Testis (tissue), 2 donors: ENCODE measurements at regions not wholly inside any gene's neighbourhood (a gene's known extent, or its start where the extent isn't known, plus 50 kb on each side); places are given as distances from the start of the nearest gene placed in this dataset.

Experiments
- DNase-seq: peaks from one replicate; pipeline ENCODE4 v3.0.0-alpha.2; 2019
- H3K27ac ChIP-seq, 2 donors: fragments of 200-600 bp; sonication (generic); one replicate each; pipeline ENCODE4 v1.5.1; 2019
- H3K27me3 ChIP-seq: fragments of 200-600 bp; sonication (generic); one replicate; pipeline ENCODE4 v1.5.1; 2019
- H3K36me3 ChIP-seq: fragments of 200-600 bp; sonication (generic); one replicate; pipeline ENCODE4 v1.5.1; 2017; ENCODE audit warnings: low read depth; ENCODE audit errors: missing control alignments
- H3K4me1 ChIP-seq: fragments of 200-600 bp; sonication (generic); one replicate; pipeline ENCODE4 v1.5.1; 2019
- H3K4me3 ChIP-seq, 2 donors: fragments of 200-600 bp; sonication (generic); one replicate each; pipeline ENCODE4 v1.5.1; 2017 to 2019
- H3K9me3 ChIP-seq: fragments of 200-600 bp; sonication (generic); one replicate; pipeline ENCODE4 v1.5.1; 2017
- POLR2A ChIP-seq: fragments of 450-650 bp; IDR thresholded peaks from one replicate; pipeline ENCODE4 v1.6.1; 2017; ENCODE audit warnings: antibody characterized with exemption, mild to moderate bottlenecking, moderate library complexity
- WGBS, 2 donors: methylation state at CpG; one replicate each; pipeline ENCODE4 v1.1.5; 2018; 5-methylcytosine and 5-hydroxymethylcytosine counted together
- intact Hi-C: fragments of 100-400 bp; cut with DNase I; formaldehyde crosslinking; loops from one replicate; pipeline ENCODE4 v1.15.1; 2023; ENCODE audit warnings: low total_unique reads
- TF ChIP-seq, protein P1 (sequence below), 3 experiments: fragments of 450-650 bp in 2 of 3; fragments of 200-600 bp in 1 of 3; sonication (generic) in 1 of 3; IDR thresholded peaks; one replicate each; pipeline ENCODE4 v1.5.1; 2016 to 2019; ENCODE audit warnings: antibody characterized with exemption in 3 of 3, mild to moderate bottlenecking in 2 of 3, moderate library complexity in 1 of 3

DNA sequence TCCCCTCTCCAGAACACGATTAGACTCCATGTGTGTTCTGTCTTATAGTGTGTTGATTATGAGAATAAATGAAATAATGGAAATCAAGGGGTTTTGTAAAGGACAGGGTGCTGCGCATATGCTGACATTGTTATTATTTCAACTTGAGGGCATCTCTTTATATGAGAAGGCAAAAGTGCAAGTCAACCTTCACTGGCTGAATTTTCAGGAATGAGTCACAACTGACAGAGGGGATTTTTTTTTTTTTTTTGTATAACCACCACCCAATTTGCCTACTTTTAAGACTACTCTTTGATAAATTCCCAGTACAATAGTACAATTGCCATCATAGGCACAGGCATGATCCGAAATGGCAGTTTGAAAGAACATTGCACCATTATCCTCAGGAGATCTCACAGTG, 419.2 kb upstream of the NMUR2 start:
- intact Hi-C loops, result no loop called here
- TF ChIP-seq POLR2A, result no peak
- TF ChIP-seq, protein P1, sequence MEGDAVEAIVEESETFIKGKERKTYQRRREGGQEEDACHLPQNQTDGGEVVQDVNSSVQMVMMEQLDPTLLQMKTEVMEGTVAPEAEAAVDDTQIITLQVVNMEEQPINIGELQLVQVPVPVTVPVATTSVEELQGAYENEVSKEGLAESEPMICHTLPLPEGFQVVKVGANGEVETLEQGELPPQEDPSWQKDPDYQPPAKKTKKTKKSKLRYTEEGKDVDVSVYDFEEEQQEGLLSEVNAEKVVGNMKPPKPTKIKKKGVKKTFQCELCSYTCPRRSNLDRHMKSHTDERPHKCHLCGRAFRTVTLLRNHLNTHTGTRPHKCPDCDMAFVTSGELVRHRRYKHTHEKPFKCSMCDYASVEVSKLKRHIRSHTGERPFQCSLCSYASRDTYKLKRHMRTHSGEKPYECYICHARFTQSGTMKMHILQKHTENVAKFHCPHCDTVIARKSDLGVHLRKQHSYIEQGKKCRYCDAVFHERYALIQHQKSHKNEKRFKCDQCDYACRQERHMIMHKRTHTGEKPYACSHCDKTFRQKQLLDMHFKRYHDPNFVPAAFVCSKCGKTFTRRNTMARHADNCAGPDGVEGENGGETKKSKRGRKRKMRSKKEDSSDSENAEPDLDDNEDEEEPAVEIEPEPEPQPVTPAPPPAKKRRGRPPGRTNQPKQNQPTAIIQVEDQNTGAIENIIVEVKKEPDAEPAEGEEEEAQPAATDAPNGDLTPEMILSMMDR (IDR thresholded peaks at IDR 0.05), result no peak
- no peak overlapping the region for H3K4me3 ChIP-seq
- no peaks in the 10 kb centered on the region for H3K9me3 ChIP-seq
- H3K4me1 ChIP-seq, result no peaks in the 10 kb centered on the region
- H3K36me3 ChIP-seq, result no peaks in the 10 kb centered on the region
- 79 to 89% methylated on average over 3 of the region's 3 CpGs for WGBS, 2 donors
- H3K27me3 ChIP-seq, result no peaks in the 10 kb centered on the region
- H3K27ac ChIP-seq, result no peak overlapping the region
- no peak for DNase-seq

DNA sequence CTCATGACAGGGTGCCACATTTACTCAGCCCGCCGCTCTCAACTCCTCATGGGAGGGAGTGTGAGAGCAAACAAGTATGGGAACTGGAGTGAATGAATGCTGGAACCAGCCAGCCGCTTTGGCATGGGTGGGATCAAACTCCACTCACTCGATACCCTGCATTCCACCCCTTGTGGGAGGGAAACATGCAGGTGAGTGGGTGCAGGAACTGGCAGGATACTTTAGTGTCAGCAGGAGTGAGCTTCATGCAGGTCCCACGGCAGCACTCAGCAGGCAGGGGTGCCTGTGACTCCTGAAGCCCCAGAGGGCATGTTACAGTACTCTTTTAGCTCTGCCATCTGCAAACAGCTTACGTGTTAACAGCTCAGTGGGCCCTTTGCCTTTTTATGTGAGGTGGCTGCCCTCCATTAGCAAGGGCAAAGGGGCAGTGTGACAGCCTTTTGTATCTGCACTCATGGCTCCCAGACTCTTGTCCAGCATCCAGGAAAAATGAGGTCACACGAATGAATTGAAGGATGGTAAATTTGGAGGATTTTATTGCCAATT, 433.2 kb upstream of the NMUR2 start:
- no peak for DNase-seq
- 78 to 91% methylated on average over 7 of the region's 7 CpGs for WGBS, 2 donors
- no peak for TF ChIP-seq POLR2A
- TF ChIP-seq, protein P1 (IDR thresholded peaks at IDR 0.05), result no peak

GRCh38 chr5:152844713-152845112, 439.6 kb upstream of the NMUR2 start:
- H3K27ac ChIP-seq, result no peak overlapping the region
- intact Hi-C loops, result no loop called here
- WGBS, 2 donors, result 85 to 95% methylated on average over 1 of the region's 1 CpG
- TF ChIP-seq POLR2A, result no peak
- TF ChIP-seq, protein P1 (IDR thresholded peaks at IDR 0.05), result no peak
- H3K27me3 ChIP-seq, result no peaks in the 10 kb centered on the region
- no peaks in the 10 kb centered on the region for H3K9me3 ChIP-seq
- H3K4me3 ChIP-seq, result no peak overlapping the region
- no peaks in the 10 kb centered on the region for H3K36me3 ChIP-seq
- no peak for DNase-seq
- no peaks in the 10 kb centered on the region for H3K4me1 ChIP-seq

More for the DNA sequence above, 433.2 kb upstream of the NMUR2 start:
- Histone ChIP-seq H3K27me3 (no peaks in the 10 kb centered on the region), H3K36me3 (no peaks in the 10 kb centered on the region), H3K4me1 (no peaks in the 10 kb centered on the region), H3K4me3 (no peak overlapping the region), H3K9me3 (no peaks in the 10 kb centered on the region), H3K27ac (no peak overlapping the region)
- intact Hi-C loops, result no loop called here

DNA sequence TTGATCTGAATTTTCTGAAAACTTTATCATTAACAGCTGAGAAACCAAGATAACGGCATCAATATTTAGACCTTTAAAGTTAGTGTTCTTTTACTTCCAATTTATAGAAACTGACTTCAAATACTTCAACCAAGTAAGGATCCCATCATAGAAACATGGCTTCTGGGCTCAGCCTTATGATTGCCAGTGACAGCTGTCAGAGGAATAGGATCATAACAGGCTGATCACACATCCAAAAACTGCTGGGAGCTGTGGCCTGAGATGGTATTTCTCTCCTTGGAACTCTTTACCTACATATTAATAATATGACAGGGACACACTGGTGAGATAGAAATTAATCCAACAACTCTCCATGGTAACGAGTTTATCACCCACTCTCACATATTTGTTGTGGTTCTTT, 448.3 kb upstream of the NMUR2 start:
- WGBS, 2 donors, result 76 to 82% methylated on average over 2 of the region's 2 CpGs
- TF ChIP-seq POLR2A, result no peak
- TF ChIP-seq, protein P1 (IDR thresholded peaks at IDR 0.05), result no peak
- H3K4me3 ChIP-seq, result no peak overlapping the region

DNA sequence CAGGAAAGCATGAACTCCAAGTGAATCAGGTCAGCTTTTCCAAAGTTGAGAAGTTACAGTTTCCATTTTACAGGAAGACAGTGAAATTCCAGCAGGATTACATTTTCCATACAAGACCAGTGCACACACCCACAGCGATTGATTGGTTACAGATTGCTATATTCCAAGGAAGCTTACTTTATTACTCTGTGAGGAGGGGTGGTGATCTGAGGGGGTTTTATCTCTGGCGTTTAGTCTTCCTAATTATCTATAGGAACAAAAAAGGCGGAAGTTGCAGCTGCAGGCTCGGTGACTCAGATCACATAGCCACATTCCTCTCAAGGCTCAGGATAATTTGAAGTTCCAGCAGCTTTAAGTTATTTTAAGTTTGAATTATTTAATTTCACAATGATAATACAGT, 450.4 kb upstream of the NMUR2 start:
- H3K36me3 ChIP-seq, result no peaks in the 10 kb centered on the region
- 38 to 57% methylated on average over 4 of the region's 4 CpGs for WGBS, 2 donors
- no peaks in the 10 kb centered on the region for H3K27me3 ChIP-seq
- no peak for DNase-seq
- H3K9me3 ChIP-seq, result no peaks in the 10 kb centered on the region
- intact Hi-C loops, result no loop called here
- H3K4me1 ChIP-seq, result peaks cover 6% of the 10 kb centered on the region
- TF ChIP-seq, protein P1 (IDR thresholded peaks at IDR 0.05), result no peak
- no peak for TF ChIP-seq POLR2A
- H3K4me3 ChIP-seq, result no peak overlapping the region
- no peak overlapping the region for H3K27ac ChIP-seq

More for the DNA sequence above, 448.3 kb upstream of the NMUR2 start:
- no peaks in the 10 kb centered on the region for H3K27me3 ChIP-seq
- no peaks in the 10 kb centered on the region for H3K9me3 ChIP-seq
- DNase-seq, result no peak
- no peak overlapping the region for H3K27ac ChIP-seq
- intact Hi-C loops, result no loop called here
- H3K4me1 ChIP-seq, result peaks cover 6% of the 10 kb centered on the region
- H3K36me3 ChIP-seq, result no peaks in the 10 kb centered on the region
